ENCODE measurements at regions not wholly inside any gene's neighbourhood (a gene's known extent, or its start where the extent isn't known, plus 50 kb on each side); places are given as distances from the start of the nearest gene placed in this dataset.

GRCh38 chr22:49545606-49546005 is 282.1 kb downstream of the BRD1 start:
- RAD21 ChIA-PET (ENCODE audit: low non-redundant PET in 1 of 2, low total read pairs in 2 of 2, uncharacterized antibody in 2 of 2, unreplicated experiment in 2 of 2) = no interaction called here
- no peaks in the 10 kb centered on the region for H3K36me3 ChIP-seq (ENCODE audit: control insufficient read depth in 1 of 2, insufficient read depth in 2 of 2, low read length in 2 of 2)
- TF ChIP-seq EZH2 (IDR thresholded peaks at IDR 0.05) (no peak), SIN3A (IDR thresholded peaks at IDR 0.05; ENCODE audit: low read depth) (no peak), SRF (IDR thresholded peaks at IDR 0.05; ENCODE audit: low read depth) (no peak)
- H3K4me1 ChIP-seq (ENCODE audit: control insufficient read depth in 1 of 2, insufficient read depth in 2 of 2, low read length in 2 of 2) = no peaks in the 10 kb centered on the region
- BruUV-seq (replicated peaks) = no TSS peak
- DNase-seq (ENCODE audit: low read depth, low spot score) = no peak
- H3K9ac ChIP-seq (ENCODE audit: low read length) = no peak overlapping the region
- no peak overlapping the region for H3K27ac ChIP-seq (ENCODE audit: low read depth, low read length)
- no peak overlapping the region for H3K4me3 ChIP-seq (replicated peaks in 1 of 2; ENCODE audit: low read depth in 1 of 2, low read length in 2 of 2)
- no peaks in the 10 kb centered on the region for H3K9me2 ChIP-seq (ENCODE audit: insufficient read depth)
- POLR2A ChIA-PET = no interaction called here
- H3K4me2 ChIP-seq (ENCODE audit: low read length) = no peak overlapping the region
- no peak for ATAC-seq
- no peaks in the 10 kb centered on the region for H3K27me3 ChIP-seq (ENCODE audit: insufficient read depth, low read length)
- CTCF ChIA-PET = no interaction called here
- H2AFZ ChIP-seq (ENCODE audit: low read depth, low read length, poor library complexity, severe bottlenecking) = no peak overlapping the region
- H4K20me1 ChIP-seq (ENCODE audit: insufficient read depth) = no peaks in the 10 kb centered on the region
- H3K9me3 ChIP-seq (ENCODE audit: control insufficient read depth in 1 of 2, insufficient read depth in 1 of 2, low read depth in 1 of 2, low read length in 2 of 2) = no peaks in the 10 kb centered on the region
- intact Hi-C loops (cut with micrococcal nuclease) = no loop called here
- 0 out of 2 replicates have a peak, but pooled peaks cover 5% of the 10 kb centered on the region for H3K79me2 ChIP-seq (ENCODE audit: insufficient read depth, low read length)

GRCh38 chr22:49544286-49544685 is 283.4 kb downstream of the BRD1 start:
- no peak overlapping the region for H3K9ac ChIP-seq (ENCODE audit: low read length)
- no peaks in the 10 kb centered on the region for H3K27me3 ChIP-seq (ENCODE audit: insufficient read depth, low read length)
- ATAC-seq = no peak
- no TSS peak for BruUV-seq (replicated peaks)
- no peaks in the 10 kb centered on the region for H3K9me3 ChIP-seq (ENCODE audit: control insufficient read depth in 1 of 2, insufficient read depth in 1 of 2, low read depth in 1 of 2, low read length in 2 of 2)
- no peak for DNase-seq (ENCODE audit: low read depth, low spot score)
- ChIA-PET POLR2A (no interaction called here), RAD21 (ENCODE audit: low non-redundant PET in 1 of 2, low total read pairs in 2 of 2, uncharacterized antibody in 2 of 2, unreplicated experiment in 2 of 2) (no interaction called here), CTCF (no interaction called here)
- H3K79me2 ChIP-seq (ENCODE audit: insufficient read depth, low read length) = 0 out of 2 replicates have a peak, but pooled peaks cover 5% of the 10 kb centered on the region
- H3K9me2 ChIP-seq (ENCODE audit: insufficient read depth) = no peaks in the 10 kb centered on the region
- H3K4me1 ChIP-seq (ENCODE audit: control insufficient read depth in 1 of 2, insufficient read depth in 2 of 2, low read length in 2 of 2) = no peaks in the 10 kb centered on the region
- no peak overlapping the region for H3K4me2 ChIP-seq (ENCODE audit: low read length)
- no peak for TF ChIP-seq SIN3A (IDR thresholded peaks at IDR 0.05; ENCODE audit: low read depth)
- no peak for TF ChIP-seq ZBTB33 (IDR thresholded peaks at IDR 0.05; ENCODE audit: extremely low read depth, insufficient replicate concordance, low read length)
- no peak for TF ChIP-seq SRF (IDR thresholded peaks at IDR 0.05; ENCODE audit: low read depth)
- TF ChIP-seq REST (IDR thresholded peaks at IDR 0.05; ENCODE audit: low read depth) = no peak
- TF ChIP-seq JUND (IDR thresholded peaks at IDR 0.05) = no peak
- no peak for TF ChIP-seq POLR2AphosphoS5 (IDR thresholded peaks at IDR 0.05; ENCODE audit: low read depth, low read length)
- TF ChIP-seq ELF1 (IDR thresholded peaks at IDR 0.05; ENCODE audit: borderline replicate concordance, low read depth) = no peak
- no peak for TF ChIP-seq EGR1 (IDR thresholded peaks at IDR 0.05; ENCODE audit: low read depth)
- TF ChIP-seq CBX3 (IDR thresholded peaks at IDR 0.05; ENCODE audit: low read depth) = no peak
- TF ChIP-seq EZH2 (IDR thresholded peaks at IDR 0.05) = no peak
- H3K4me3 ChIP-seq (replicated peaks in 1 of 2; ENCODE audit: low read depth in 1 of 2, low read length in 2 of 2) = no peak overlapping the region
- H3K36me3 ChIP-seq (ENCODE audit: control insufficient read depth in 1 of 2, insufficient read depth in 2 of 2, low read length in 2 of 2) = no peaks in the 10 kb centered on the region
- intact Hi-C loops (cut with micrococcal nuclease) = no loop called here
- H3K27ac ChIP-seq (ENCODE audit: low read depth, low read length) = no peak overlapping the region
- no peak overlapping the region for H2AFZ ChIP-seq (ENCODE audit: low read depth, low read length, poor library complexity, severe bottlenecking)
- no peaks in the 10 kb centered on the region for H4K20me1 ChIP-seq (ENCODE audit: insufficient read depth)
